Renal cortical epithelial cell (primary cell): ENCODE measurements at regions not wholly inside any gene's neighbourhood (a gene's known extent, or its start where the extent isn't known, plus 50 kb on each side); places are given as distances from the start of the nearest gene placed in this dataset.

Experiments used
- DNase-seq: peaks from one replicate; pipeline ENCODE4 v3.0.0-alpha.2; 2011; ENCODE audit warnings: low read depth

DNA sequence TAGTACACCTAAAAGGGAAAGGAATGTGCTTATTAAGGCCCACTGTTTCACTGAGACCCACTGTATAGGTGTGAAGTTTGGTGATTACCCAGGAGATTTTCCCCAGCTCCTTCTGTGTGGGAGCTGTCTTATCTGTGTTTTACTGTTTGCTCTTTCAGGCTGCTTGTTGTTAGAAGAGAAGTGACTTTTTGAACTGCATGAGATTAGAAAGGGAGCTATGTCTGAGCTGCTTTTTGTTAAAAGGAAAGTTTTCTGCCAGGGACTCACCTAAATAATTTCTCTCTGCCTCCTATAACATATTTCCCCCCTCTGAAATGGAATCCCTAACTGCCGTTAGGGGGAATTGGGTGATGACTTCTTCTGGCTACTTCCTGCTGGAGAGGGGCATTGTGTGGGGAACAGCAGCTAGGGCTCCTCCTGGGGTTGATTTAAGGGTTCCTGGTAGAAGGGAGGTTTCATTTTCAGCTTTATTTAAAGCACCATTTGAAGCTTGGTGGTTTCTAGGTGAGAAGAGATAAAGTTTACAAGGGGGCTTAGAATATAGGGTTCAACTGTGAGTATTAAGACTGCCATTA lies 77.1 kb upstream of the ATP11B start:
- no peak for DNase-seq

DNA sequence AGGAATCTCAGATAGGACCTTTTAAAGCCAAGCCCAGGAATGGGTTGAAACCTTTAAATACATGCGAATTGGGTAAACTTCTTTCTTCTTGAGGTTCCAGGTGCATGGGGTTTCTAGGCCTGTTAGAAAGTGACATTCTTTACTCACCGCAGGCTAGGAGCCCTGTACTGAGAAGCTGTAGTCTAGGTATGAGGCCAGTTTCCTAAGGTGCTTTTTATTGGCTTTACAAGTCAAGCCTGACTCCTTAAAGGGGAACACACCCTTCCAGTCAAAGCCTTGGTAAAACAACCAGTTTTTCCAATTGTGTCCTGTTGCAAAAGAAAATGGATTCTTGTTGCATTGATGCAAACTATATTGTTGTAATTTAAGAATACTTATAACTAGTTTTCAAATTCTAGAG lies 76.1 kb upstream of the ATP11B start:
- peak; percentile 61 for DNase-seq

DNA sequence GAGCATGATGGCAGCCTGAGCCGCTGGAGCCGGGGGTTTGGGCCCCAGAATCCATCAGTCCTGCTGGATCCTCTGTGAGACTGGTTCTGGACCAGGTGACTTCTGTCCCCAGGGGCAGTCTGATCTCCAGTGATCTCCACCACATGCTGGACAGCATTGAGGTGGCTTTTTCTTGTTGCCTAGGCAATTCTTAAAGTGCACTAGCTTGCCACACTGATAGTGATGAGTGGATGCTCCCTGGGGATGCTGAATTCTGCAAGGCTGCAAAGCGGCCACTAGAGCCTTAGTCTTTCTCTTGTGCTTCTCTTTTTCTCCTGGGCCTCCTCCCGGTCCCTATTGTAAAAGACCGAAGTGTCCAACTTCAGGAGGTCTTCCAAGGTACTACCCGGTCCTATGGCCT lies 70.4 kb upstream of the ATP11B start:
- no peak for DNase-seq

DNA sequence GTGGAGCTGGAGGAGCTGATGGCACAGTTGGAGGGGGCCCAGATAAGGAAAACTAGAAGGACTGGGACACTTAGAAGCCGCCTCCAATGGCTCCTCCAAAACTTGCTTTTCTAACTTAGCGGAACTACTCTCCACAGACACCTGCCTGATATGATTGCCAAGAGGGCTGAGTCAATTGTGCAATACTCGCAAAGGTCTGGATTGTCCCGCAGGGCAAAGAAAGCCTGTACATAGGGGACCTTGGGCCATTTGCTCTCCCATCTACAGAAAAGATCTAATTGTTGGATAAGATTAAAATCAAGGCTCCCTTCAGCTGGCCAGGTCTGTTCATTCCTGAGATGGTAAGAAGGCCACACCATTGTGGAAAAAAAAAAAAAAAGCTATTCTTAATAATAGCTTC lies 69.7 kb upstream of the ATP11B start:
- DNase-seq = no peak

DNA sequence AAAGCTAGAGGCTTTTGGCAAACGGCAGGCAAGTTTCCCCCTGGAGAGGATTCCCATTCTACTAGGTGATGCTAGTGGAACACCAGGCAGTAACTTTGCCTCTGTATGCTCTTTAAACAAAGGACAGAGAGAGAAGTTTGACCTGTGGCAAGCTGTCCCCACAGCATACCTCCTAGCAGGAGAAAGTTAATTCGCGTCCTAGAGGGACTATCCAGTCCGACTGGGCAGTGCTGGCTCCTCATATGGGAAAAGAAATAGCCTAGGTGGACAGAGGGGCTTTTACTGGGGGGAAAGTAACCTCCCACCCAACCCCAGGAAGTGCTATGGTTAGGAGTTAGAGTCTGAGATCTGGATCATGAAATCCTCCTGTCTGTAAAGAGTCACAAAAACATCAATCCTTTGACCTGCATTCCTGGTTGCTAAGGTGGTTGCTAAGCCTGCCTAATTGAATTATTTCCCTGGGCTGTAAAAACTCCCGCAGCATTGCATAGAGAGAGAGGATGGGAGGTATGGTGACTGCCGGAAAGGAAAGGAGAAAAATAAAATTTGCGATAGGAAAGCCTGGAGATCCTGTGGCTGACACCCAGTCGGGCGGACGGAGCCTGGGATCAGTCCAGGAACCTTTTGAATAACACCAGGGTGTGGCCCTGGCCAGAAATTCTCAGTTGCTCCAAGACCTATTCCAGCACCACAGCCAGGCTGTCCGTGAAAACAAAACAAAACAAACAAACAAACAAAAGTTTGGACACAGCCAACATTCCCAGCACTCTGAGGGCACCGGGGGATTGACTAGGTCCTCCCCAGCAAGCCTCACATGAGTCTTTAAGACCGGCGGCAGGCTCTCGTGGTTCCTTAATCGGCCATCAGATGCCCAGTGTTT lies 67.7 kb upstream of the ATP11B start:
- peak; percentile 45 for DNase-seq

DNA sequence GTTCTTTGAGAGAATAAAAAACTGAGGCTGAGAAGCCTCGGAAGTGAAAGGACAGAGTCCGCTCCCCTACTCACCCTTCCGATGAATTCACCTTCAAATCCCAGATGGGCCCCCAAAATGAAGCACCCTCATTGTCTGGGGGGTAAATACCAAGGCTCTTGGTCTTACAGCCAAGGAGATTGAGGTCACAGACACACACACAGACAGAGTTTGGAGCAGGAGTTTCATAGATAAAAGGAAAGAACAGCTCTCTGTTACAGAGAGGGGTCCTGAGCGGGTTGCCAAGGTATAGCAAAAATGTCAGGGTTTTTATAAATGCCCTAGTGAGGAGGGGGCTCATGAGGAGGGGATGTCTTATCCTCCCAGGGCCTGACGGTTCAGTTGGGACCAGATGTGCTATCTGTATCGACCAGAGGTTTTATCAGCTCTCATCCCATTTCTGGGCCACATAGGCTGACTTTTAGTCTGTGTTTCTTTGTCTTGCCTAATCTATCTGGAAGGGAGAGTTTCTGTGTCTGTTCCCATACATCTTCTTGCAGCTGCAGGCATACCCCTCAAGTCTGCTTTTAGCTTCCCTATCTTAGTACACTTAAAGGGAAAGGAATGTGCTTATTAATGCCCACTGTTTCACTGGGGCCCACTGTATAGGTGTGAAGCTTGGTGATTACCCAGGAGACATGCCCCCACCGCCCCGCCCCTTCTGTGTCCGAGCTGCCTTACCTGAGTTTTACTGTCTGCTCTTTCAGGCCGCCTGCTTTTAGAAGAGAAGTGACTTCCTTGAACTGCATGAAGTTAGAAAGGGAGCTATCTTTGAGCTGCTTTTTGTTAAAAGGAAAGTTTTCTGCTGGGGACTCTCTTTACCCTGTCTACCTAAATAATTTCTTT lies 66.8 kb upstream of the ATP11B start:
- DNase-seq = no peak

DNA sequence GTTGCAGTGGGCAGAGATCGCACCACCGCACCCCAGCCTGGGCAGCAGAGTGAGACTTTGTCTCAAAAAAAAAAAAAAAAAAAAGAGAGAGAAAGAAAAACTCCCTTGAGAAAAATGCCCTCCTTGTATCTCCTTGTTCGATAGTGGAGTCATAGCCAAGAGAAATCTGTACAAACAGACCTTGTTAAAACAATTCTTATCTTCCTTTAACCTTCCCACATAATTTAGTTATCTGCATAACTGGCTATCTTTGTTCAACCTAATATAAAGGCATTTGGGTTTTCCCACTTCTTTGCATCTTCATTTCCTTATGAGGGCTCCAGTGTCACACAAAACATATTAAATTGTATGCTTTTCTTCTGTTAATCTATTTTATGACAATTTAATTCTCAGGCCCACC lies 65.1 kb upstream of the ATP11B start:
- no peak for DNase-seq

DNA sequence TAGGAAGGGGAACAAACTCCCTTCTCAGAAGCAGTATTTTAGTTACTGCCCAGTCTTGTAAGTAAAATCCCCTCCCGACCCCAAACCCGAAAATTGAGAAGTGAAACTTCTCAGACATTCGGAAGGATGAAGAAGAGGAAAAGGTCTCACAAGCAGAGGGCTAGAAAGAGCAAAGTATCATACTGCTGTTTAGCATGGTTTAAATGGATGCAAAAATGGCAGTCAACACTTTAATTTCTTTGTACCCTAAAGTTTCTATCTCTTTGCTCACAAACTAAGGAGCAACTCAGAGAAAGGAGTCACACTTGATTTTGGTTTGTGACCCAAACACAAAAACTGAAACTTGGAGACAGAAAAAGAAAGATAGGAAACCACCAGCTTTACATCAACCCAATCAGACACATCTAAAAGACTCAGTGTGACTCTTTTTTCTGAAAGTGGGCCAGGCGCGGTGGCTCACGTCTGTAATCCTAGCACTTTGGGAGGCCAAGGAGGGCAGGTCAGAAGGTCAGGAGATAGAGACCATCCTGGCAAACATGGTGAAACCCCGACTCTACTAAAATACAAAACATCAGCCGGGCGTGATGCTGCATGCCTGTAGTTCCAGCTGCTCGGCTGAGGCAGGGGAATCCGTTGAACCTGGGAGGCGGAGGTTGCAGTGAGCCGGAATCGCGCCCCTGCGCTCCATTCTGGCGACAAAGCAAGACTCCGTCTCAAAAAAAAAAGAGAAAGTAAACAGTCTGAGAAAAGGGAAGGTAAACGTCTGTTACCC lies 63.2 kb upstream of the ATP11B start:
- DNase-seq = no peak

DNA sequence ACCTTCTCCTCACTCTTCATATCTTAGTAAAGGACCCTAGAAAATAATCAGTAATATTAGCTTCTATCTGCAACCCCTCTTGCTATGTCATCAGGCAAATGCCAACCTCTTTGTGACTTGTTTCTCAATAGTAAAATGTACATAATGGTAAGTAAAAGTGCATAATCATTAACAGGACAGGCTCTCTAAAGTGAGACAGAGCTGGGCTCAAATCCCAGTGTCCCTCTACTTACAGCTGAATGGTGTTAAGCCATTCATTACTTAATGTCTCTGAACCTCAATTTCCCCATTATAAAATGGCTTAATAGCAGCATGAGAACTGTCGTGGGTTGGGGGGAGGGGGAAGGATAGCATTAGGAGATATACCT lies 62.6 kb upstream of the ATP11B start:
- DNase-seq = peak; percentile 44

DNA sequence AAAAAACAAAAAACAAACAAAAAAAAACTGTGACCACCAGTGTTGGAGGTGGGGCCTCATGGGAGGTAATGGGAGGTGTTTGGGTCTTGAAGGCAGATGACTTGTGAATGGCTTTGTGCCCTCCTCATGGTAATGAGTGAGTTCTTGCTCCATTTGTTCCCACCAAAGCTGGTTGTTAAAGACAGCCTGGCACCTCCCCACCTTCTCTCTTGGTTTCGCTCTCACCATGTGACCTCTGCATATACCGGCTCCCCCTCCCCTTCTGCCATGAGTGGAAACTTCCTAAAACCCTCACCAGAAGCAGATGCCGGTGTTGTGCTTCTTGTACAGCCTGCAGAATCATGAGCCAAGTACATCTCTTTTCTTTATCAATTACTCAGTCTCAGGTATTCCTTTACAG lies 61.5 kb upstream of the ATP11B start:
- no peak for DNase-seq

DNA sequence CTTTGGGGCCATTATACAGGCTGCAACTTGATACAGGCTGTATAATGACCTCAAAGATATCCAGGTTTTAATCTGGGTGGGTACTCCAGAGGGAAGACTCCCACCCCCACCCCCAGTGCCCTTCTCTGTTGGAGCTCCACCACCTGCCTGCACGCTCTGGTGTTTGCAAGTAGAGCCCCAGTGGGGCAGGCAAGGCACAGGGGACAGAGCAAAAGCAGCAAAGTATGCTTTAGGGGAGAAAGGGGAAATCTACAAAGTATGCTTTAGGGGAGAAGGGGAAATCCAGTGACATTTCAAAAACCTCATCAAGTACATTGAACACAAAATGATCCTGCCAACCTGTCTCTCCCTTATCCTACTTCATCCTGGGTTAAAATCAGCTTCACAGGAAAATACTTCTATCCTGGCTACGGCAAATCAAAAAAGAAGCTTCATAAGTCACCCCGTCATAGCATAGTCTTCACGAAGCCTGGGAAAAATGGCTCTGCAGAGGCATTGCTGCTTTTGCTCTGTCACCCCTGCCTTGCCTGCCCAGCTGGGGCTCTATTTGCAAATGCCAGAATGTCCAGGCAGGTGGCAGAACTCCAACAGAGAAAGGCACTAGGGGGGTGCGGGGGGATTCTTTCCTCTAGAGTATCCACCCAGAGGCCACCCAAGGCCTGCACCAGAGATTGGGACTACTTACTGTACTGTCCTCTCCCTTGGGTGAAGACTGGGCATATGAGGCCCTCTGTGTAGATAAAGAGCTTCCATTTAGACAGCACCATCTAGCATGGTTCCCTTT lies 60.9 kb upstream of the ATP11B start:
- DNase-seq = no peak

DNA sequence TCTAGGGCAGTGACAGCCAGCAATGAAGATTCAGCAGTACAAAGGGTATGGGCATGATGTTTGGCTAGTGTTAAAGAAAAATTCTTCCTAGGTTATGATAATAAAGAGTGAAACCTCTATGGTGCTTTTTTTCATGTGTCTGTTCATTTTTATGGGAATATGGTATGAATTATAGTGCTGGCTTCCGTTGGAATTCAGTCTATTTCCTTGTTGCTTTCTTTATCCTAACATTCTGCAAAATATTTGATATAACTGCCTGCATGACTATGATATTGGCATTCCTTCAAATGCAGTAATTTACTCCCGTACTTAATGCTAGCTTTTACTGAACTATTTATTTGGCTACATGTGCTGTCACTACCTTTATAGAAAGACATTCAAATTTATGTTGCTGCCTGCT lies 57.6 kb upstream of the ATP11B start:
- DNase-seq = no peak

DNA sequence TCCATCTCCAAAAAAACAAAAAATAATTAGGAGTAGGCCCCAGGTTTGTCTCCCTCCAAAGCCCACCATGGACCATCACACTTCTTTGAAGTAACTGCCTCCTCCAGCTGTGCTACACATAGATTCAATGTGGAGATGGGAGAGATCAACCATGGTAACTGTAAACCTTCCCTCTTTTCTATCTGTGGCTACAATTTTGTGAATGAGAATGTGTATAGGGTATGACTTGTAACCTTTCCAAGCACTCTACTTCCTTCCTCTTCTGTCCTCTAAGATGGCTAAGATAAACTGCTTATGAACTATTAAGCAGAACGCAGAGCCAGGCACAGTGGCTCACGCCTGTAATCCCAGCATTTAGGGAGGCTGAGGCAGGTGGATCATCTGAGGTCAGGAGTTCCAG lies 55.5 kb upstream of the ATP11B start:
- DNase-seq = no peak

DNA sequence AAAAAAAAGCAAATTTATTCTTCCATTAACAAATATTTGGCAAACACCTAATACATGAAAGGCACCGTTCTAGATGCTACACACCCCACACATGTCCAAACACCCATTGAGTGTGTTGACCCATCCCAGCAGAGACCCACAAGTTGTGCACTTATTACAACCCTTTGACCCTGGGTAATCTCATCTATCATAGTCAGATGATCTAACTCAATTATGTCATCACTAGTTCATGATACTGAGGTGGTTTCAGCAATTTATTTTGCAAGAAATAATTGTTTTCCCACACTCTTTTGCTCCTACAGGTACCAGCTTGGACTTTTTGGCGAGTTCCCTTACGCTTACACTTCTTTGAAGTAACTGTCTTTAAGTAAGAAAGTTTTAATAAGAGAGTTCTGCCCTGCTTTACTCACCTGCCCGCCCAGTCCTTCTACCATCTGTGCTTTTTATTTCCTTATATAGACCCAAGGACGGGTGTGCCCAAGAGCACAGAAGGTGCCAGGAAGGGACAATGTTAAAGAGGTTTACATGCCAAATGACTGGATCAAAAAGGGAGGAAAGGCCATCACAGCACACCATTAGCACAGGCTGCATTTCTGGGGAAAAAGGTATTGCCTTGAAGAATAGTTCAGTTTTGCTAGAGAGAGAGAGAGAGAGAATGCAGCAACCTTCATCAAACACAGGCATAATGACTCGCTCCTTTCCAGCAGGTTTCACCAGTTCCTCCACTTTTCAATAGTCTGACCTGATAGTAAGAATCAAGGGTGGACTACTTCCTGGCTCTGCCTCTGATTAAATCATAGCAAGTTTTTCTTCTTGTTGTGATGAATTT lies 54.5 kb upstream of the ATP11B start:
- peak; percentile 60 for DNase-seq

DNA sequence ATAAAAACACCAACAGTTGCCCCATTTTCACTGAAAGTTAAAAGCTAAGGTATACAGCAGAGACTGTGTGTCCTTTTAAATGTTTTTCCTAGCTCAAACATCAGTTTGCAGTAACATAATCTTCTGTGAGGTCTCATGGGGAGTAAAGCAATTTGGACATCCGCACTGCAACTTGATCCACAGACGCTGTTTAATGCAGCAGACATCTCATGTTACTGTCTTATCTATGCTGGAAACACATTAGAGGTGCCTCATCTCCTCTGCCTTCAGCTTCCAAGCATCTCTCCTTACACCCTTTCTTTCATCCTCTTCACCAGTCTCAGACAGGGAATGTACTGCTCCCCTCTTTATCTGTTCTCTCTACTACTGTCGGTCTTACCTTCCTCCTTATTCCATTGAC lies 53.7 kb upstream of the ATP11B start:
- no peak for DNase-seq

DNA sequence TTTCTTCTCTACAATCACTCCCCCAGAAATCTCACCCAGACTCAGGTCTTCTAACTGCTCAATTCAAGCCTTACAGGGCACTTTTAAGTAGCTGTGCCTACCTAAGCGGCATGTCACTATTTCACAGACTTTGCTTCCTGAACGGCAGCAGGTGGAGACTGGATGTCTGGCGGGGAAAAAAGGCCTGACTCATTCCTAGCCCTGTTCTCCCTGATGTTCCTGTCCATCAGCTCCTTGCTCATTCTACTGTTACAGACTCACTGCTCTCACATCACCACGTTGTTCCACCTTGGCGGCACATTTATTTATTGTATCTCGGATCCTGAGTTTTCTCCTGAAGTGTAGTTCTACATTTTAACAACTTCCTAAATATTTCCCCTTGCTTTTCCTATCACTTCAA lies 52.6 kb upstream of the ATP11B start:
- peak; percentile 85 for DNase-seq

DNA sequence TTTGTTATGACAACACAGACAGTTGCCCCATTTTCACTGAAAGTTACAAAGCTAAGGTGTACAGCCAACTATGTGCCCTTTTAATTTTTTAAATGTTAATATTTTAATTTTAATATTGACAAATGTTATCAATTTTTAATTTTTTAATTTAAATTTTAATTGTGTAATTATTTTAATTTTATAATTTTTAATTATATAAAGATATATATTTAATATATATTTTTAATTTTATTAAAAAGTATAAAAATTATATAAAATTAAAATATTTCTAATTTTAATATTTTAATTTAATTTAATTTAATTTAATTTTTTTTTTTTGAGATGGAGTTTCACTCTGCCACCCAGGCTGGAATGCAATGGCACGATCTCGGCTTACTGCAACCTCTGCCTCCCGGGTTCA lies 52.1 kb upstream of the ATP11B start:
- no peak for DNase-seq
